Prostate gland (tissue), 2 donors: ENCODE measurements at regions not wholly inside any gene's neighbourhood (a gene's known extent, or its start where the extent isn't known, plus 50 kb on each side); places are given as distances from the start of the nearest gene placed in this dataset.

Source experiments
- CTCF ChIP-seq, 4 experiments: fragments of 200-600 bp in 2 of 4; fragments of 450-650 bp in 2 of 4; sonication (generic) in 2 of 4; IDR thresholded peaks; 1 replicate in 3 of 4; 2 replicates in 1 of 4; pipeline ENCODE4 v1.5.1; 2016 to 2019; ENCODE audit warnings: antibody characterized with exemption in 4 of 4, mild to moderate bottlenecking in 2 of 4, moderate library complexity in 2 of 4
- POLR2A ChIP-seq: fragments of 450-650 bp; IDR thresholded peaks from one replicate; pipeline ENCODE4 v1.6.1; 2016; ENCODE audit warnings: antibody characterized with exemption, mild to moderate bottlenecking

GRCh38 chr13:108006619-108007018, 208.7 kb downstream of the LIG4 start:
- TF ChIP-seq POLR2A (no peak), CTCF (IDR thresholded peaks at IDR 0.05) (no peak)
